ENCODE measurements at regions not wholly inside any gene's neighbourhood (a gene's known extent, or its start where the extent isn't known, plus 50 kb on each side); places are given as distances from the start of the nearest gene placed in this dataset.
"Not testable (repeated sequence)": the region's sequence is repeated elsewhere in the genome, so short reads cannot be mapped to it uniquely, and the experiment has no call there.

- not testable (repeated sequence) for DNase-seq
Measured at GRCh38 chr10:15921423-15921945, 61.2 kb upstream of the MINDY3 start.

GRCh38 chr10:15931376-15931775 is 71.1 kb upstream of the MINDY3 start:
- DNase-seq, result no peak

- DNase-seq, result not testable (repeated sequence)
Measured at GRCh38 chr10:15939543-15939942, 79.2 kb upstream of the MINDY3 start.

DNA sequence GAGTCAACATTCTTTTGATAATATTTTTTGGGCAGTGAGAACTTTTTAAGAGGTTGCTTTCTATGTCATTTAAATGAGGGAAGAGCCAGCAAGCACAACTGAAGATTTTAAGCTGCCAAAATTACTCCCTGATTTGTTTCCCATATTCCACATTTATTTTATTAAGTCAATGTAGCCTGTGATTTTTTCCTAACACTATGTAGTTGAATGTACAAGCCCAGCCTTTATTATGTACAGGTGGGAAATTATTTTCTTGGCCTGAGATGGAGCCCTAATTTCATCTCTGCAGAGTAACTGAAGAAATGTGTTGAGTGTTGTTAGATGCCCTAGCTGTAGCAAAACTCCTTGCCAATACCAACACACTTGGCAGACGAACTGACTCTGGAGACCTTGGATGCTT is 83.1 kb upstream of the MINDY3 start:
- DNase-seq, result no peak

- no peak for DNase-seq
Measured at GRCh38 chr10:15954188-15954587, 93.9 kb upstream of the MINDY3 start.

DNA sequence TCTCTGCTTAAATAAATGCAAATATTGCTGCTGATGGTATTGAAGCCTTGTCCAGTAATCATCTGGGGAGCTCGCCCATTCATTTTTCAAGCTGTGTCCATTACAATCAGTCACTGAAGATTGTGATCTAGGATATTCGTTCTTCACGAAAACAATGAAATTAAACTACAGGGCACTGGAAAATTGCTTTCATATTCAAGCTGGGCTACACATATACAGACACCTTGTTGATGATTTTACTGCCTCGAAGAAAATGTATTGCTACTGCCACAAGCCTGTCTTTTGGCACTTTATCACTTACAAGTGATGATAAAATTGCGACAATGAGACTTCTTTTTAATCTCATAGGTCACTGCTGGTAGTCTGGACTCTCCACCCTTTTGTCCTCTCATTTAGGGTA is 100.0 kb upstream of the MINDY3 start:
- DNase-seq, result no peak

GRCh38 chr10:15972736-15973135 is 112.4 kb upstream of the MINDY3 start:
- DNase-seq, result not testable (repeated sequence)

GRCh38 chr10:15985690-15986089 is 125.4 kb upstream of the MINDY3 start:
- DNase-seq, result no peak

DNA sequence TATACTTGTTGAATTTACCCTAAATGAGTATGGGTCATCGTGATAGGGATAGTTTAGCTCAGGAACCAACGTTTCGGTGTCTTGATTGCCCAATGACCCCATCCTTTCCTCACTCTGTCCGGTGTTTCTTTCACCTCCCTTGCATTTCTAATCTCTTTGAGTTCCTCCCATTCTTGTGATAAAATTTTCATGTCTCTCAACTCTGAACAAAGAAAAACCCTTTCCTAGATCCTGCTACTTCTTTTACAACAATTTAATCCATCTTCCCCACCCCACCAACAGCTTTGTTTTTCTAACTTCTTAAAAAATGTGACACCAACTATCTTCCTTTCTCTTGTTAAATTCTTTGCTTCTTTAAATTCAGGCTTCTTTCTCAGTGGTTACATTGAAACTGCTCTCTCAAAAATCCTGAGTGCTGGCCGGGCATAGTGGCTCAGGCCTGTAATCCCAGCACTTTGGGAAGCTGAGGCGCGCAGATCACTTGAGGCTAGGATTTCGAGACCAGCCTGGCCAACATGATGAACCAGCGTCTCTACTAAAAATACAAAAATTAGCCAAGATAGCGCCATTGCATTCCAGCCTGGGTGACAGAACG is 130.3 kb upstream of the MINDY3 start:
- no peak for DNase-seq

GRCh38 chr10:15997313-15997712 is 137.0 kb upstream of the MINDY3 start:
- DNase-seq, result no peak

- DNase-seq, result no peak
Measured at GRCh38 chr10:16001581-16001980, 141.3 kb upstream of the MINDY3 start.

GRCh38 chr10:16009785-16010184 is 149.5 kb upstream of the MINDY3 start:
- DNase-seq, result no peak

- DNase-seq, result no peak
Measured at GRCh38 chr10:16011548-16011947, 151.2 kb upstream of the MINDY3 start.

GRCh38 chr10:16014469-16014868 is 154.2 kb upstream of the MINDY3 start:
- no peak for DNase-seq

- DNase-seq, result no peak
Measured at GRCh38 chr10:16016688-16017087, 156.4 kb upstream of the MINDY3 start.

- DNase-seq, result no peak
Measured at GRCh38 chr10:16020836-16021235, 160.5 kb upstream of the MINDY3 start.

DNA sequence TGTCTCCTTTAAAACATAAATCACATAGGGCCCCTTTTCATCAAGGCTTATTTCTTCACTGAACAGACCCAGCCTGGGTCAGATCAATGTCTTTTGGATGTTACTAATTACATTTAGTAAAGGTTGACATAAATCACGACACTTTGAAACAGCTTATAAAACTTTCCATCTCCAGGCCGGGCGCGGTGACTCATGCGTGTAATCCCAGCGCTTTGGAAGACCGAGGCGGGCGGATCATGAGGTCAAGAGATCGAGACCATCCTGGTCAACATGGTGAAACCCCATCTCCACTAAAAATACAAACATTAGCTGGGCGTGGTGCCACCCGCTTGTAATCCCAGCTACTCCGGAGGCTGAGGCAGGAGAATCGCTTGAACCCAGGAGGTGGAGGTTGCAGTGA is 166.5 kb upstream of the MINDY3 start:
- DNase-seq, result not testable (repeated sequence)

DNA sequence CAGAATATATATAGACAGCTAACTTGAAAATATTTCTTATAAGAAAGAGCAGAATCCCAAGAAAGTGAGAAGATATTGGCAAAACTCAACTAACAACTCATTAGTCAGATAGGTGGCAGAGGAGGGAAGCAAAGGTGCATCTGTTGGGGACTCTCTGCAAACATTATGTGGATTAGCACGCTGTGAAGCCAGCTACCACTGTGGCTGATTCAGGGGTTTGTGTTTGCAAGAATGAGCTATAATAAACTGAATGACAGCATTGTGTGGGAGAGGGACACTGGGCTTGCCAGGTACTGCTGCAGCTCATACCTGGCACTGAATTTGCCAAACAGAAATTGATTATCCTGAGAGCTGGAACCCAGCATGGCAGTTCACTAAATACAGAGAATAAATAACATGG is 170.3 kb upstream of the MINDY3 start:
- no peak for DNase-seq

DNA sequence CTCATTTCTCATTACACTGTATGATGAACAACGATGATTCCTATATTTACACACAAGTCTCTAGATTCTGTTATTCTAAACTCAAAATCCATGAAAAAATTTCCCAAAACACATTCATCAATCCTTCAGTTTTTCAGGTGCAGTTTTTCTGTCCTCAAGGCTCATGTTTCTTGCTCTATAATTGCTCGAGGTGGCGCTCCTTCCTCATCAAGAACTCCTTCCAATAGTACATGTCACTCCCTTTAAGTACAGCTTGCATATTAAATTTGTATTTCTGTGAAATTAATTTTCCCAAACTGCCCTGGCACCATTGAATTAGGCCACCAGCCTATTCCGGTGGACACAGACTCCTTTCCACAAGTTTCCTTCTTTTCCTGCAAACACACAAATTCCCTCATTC is 188.7 kb upstream of the MINDY3 start:
- DNase-seq, result no peak

- no peak for DNase-seq
Measured at GRCh38 chr10:16049782-16050181, 189.5 kb upstream of the MINDY3 start.

GRCh38 chr10:16063350-16063749 is 203.0 kb upstream of the MINDY3 start:
- no peak for DNase-seq

DNA sequence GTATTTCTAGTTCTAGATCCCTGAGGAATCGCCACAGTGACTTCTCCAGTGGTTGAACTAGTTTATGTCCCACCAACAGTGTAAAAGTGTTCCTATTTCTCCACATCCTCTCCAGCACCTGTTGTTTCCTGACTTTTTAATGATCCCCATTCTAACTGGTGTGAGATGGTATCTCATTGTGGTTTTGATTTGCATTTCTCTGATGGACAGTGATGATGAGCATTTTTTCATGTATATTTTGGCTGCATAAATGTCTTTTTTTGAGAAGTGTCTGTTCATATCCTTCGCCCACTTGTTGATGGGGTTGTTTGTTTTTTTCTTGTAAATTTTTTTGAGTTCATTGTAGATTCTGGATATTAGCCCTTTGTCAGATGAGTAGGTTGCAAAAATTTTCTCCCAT is 223.2 kb upstream of the MINDY3 start:
- not testable (repeated sequence) for DNase-seq

DNA sequence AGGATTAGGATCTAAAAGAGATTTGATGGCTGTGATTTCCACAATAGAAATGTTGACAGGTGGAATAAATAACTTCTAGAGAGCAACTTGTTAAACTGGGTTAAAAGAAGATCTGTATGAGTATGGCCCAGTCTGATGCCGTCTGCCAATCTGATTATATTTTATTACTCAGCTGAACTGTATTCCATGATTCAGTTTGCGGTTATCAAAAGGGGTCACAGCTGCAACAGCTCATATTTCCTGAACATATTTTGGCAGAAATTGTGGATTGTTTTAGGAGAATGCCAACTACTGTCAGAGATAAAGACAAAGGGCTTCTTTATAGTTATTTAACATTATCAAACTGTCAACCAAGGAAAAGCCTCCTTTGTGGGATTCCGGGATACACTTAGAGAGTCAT is 244.8 kb upstream of the MINDY3 start:
- no peak for DNase-seq

- no peak for DNase-seq
Measured at GRCh38 chr10:16116404-16117304, 256.3 kb upstream of the MINDY3 start.
